ENCODE measurements at regions not wholly inside any gene's neighbourhood (a gene's known extent, or its start where the extent isn't known, plus 50 kb on each side); places are given as distances from the start of the nearest gene placed in this dataset.

DNA sequence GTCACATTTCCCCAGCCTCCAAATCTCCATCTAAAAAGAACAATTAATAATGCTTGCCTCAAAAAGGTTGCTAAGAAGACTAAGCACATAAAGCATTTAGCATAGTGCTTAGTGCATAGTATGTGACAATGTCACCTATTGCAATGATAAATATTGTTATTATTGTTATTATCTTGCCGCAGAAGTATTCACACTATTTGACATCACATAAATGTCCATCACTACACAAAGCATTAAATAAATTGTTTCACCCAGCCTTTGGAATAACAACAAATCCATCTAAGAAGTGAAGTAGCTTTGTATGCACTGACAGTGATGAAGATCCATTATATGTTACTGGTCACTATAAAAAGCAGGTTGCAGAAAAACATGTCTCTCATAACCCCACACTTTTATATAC is 2263.9 kb upstream of the WWC1 start:
- H4K8ac ChIP-seq (ENCODE audit: low read length), result no peak overlapping the region
- WGBS, result no CpG with 5 or more reads among the region's 1 CpG
- no peak overlapping the region for H2AK5ac ChIP-seq (ENCODE audit: low read length, severe bottlenecking)

DNA sequence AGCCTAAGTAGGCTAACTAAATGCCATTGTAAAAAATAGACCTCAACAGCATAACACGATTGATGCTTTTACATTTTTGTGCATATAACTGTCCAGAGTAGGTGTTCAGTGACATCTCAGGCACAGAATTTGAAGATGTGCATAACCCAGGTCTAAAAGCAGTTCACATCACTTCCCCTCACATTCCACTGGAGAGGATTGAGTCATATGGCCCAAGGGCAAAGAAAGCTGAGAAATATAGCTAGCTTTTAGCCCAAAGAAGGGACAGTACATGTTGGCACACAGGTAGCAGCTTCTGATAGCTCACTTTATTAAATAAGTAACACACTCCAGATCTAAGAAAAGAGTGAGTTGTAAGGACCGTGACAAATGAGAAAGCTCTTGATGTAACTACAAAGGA is 2259.5 kb upstream of the WWC1 start:
- WGBS, result 100% methylated on average over 2 of the region's 2 CpGs

More for the DNA sequence above, 2263.9 kb upstream of the WWC1 start:
- no peaks in the 10 kb centered on the region for H3K27me3 ChIP-seq (ENCODE audit: control insufficient read depth in 1 of 2, insufficient read depth in 1 of 2, low read length in 2 of 2)
- H3K14ac ChIP-seq (ENCODE audit: low read length in 2 of 2), result no peak overlapping the region
- no peak overlapping the region for H3K4me2 ChIP-seq (ENCODE audit: low read length, poor library complexity, severe bottlenecking)
- no peak overlapping the region for H2BK5ac ChIP-seq (ENCODE audit: low read depth, low read length, poor library complexity, severe bottlenecking)
- H3K23ac ChIP-seq (ENCODE audit: low read length in 2 of 2), result no peak overlapping the region
- no peak overlapping the region for H3K4ac ChIP-seq (ENCODE audit: low read depth in 1 of 2, low read length in 2 of 2)
- no peaks in the 10 kb centered on the region for H3K4me1 ChIP-seq (ENCODE audit: control insufficient read depth, insufficient read depth, low read depth, low read length)
- no peak overlapping the region for H4K91ac ChIP-seq (ENCODE audit: low read length)
- no peak overlapping the region for H2BK15ac ChIP-seq (ENCODE audit: low read depth, poor library complexity, severe bottlenecking)
- H3K27ac ChIP-seq (ENCODE audit: low read length, poor library complexity, severe bottlenecking), result no peak overlapping the region
- no peaks in the 10 kb centered on the region for H3K79me1 ChIP-seq (replicated peaks; ENCODE audit: low read length, poor library complexity, severe bottlenecking)
- H3K4me3 ChIP-seq (ENCODE audit: insufficient read depth in 1 of 2, low read depth in 1 of 2, low read length in 2 of 2), result no peak overlapping the region
- DNase-seq, result no peak
- H2BK120ac ChIP-seq (ENCODE audit: low read depth, low read length), result no peak overlapping the region
- no peak overlapping the region for H2AFZ ChIP-seq (ENCODE audit: low read depth, low read length)
- no peak overlapping the region for H3K18ac ChIP-seq (ENCODE audit: low read depth in 1 of 2, low read length in 2 of 2)
- H3K36me3 ChIP-seq (ENCODE audit: control insufficient read depth in 1 of 2, insufficient read depth in 2 of 2, low read depth in 1 of 2, low read length in 2 of 2), result no peaks in the 10 kb centered on the region
- H2BK12ac ChIP-seq (ENCODE audit: low read length in 2 of 2), result no peak overlapping the region
- no peak overlapping the region for H3K9ac ChIP-seq (ENCODE audit: low read length)
- peaks cover 6% of the 10 kb centered on the region for H3K9me3 ChIP-seq (ENCODE audit: control insufficient read depth, low read length)

DNA sequence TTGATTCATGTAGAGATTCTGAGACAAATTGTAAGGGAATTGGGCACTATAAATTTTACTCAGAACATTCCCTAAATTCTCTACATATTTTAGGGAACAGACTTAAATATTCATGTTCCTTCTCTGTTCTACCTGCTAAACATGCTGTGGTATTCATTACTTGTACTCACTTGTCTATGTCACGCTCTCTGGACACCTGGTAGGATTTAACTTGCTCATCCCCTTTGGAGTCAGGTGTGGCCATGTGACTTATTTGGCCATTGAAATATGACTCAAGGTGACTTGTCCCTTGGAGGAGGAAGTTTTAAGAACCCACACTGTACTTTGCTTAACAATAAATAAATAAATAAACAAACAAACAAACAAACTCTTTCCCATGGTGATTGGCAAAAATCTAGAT is 2258.8 kb upstream of the WWC1 start:
- Histone ChIP-seq H3K27me3 (ENCODE audit: control insufficient read depth in 1 of 2, insufficient read depth in 1 of 2, low read length in 2 of 2) (no peaks in the 10 kb centered on the region), H3K4me2 (ENCODE audit: low read length, poor library complexity, severe bottlenecking) (no peak overlapping the region), H2BK5ac (ENCODE audit: low read depth, low read length, poor library complexity, severe bottlenecking) (no peak overlapping the region), H3K14ac (ENCODE audit: low read length in 2 of 2) (no peak overlapping the region), H3K79me1 (replicated peaks; ENCODE audit: low read length, poor library complexity, severe bottlenecking) (no peaks in the 10 kb centered on the region), H4K8ac (ENCODE audit: low read length) (no peak overlapping the region), H3K4me1 (ENCODE audit: control insufficient read depth, insufficient read depth, low read depth, low read length) (no peaks in the 10 kb centered on the region), H2AK5ac (ENCODE audit: low read length, severe bottlenecking) (no peak overlapping the region), H3K27ac (ENCODE audit: low read length, poor library complexity, severe bottlenecking) (no peak overlapping the region), H2BK12ac (ENCODE audit: low read length in 2 of 2) (no peak overlapping the region), H4K91ac (ENCODE audit: low read length) (no peak overlapping the region), H3K9ac (ENCODE audit: low read length) (no peak overlapping the region), H3K36me3 (ENCODE audit: control insufficient read depth in 1 of 2, insufficient read depth in 2 of 2, low read depth in 1 of 2, low read length in 2 of 2) (no peaks in the 10 kb centered on the region), H3K18ac (ENCODE audit: low read depth in 1 of 2, low read length in 2 of 2) (no peak overlapping the region), H3K4me3 (ENCODE audit: insufficient read depth in 1 of 2, low read depth in 1 of 2, low read length in 2 of 2) (no peak overlapping the region), H3K23ac (ENCODE audit: low read length in 2 of 2) (no peak overlapping the region), H2AFZ (ENCODE audit: low read depth, low read length) (no peak overlapping the region), H2BK120ac (ENCODE audit: low read depth, low read length) (no peak overlapping the region), H2BK15ac (ENCODE audit: low read depth, poor library complexity, severe bottlenecking) (no peak overlapping the region), H3K4ac (ENCODE audit: low read depth in 1 of 2, low read length in 2 of 2) (no peak overlapping the region), H3K9me3 (ENCODE audit: control insufficient read depth, low read length) (peaks cover 7% of the 10 kb centered on the region)
- DNase-seq, result no peak
- WGBS, result 100% methylated on average over 1 of the region's 1 CpG

More for the DNA sequence above, 2259.5 kb upstream of the WWC1 start:
- no peaks in the 10 kb centered on the region for H3K79me1 ChIP-seq (replicated peaks; ENCODE audit: low read length, poor library complexity, severe bottlenecking)
- no peak overlapping the region for H3K23ac ChIP-seq (ENCODE audit: low read length in 2 of 2)
- H4K8ac ChIP-seq (ENCODE audit: low read length), result no peak overlapping the region
- no peak overlapping the region for H2BK120ac ChIP-seq (ENCODE audit: low read depth, low read length)
- no peak overlapping the region for H2BK12ac ChIP-seq (ENCODE audit: low read length in 2 of 2)
- H3K4me3 ChIP-seq (ENCODE audit: insufficient read depth in 1 of 2, low read depth in 1 of 2, low read length in 2 of 2), result no peak overlapping the region
- no peak overlapping the region for H4K91ac ChIP-seq (ENCODE audit: low read length)
- no peak overlapping the region for H3K18ac ChIP-seq (ENCODE audit: low read depth in 1 of 2, low read length in 2 of 2)
- no peak overlapping the region for H2BK15ac ChIP-seq (ENCODE audit: low read depth, poor library complexity, severe bottlenecking)
- no peak overlapping the region for H3K4ac ChIP-seq (ENCODE audit: low read depth in 1 of 2, low read length in 2 of 2)
- H3K9me3 ChIP-seq (ENCODE audit: control insufficient read depth, low read length), result peaks cover 6% of the 10 kb centered on the region
- H3K14ac ChIP-seq (ENCODE audit: low read length in 2 of 2), result no peak overlapping the region
- no peaks in the 10 kb centered on the region for H3K36me3 ChIP-seq (ENCODE audit: control insufficient read depth in 1 of 2, insufficient read depth in 2 of 2, low read depth in 1 of 2, low read length in 2 of 2)
- no peak overlapping the region for H3K9ac ChIP-seq (ENCODE audit: low read length)
- no peak overlapping the region for H2AFZ ChIP-seq (ENCODE audit: low read depth, low read length)
- H2AK5ac ChIP-seq (ENCODE audit: low read length, severe bottlenecking), result no peak overlapping the region
- H3K27ac ChIP-seq (ENCODE audit: low read length, poor library complexity, severe bottlenecking), result no peak overlapping the region
- no peaks in the 10 kb centered on the region for H3K27me3 ChIP-seq (ENCODE audit: control insufficient read depth in 1 of 2, insufficient read depth in 1 of 2, low read length in 2 of 2)
- no peak overlapping the region for H3K4me2 ChIP-seq (ENCODE audit: low read length, poor library complexity, severe bottlenecking)
- no peak for DNase-seq
- H3K4me1 ChIP-seq (ENCODE audit: control insufficient read depth, insufficient read depth, low read depth, low read length), result no peaks in the 10 kb centered on the region
- no peak overlapping the region for H2BK5ac ChIP-seq (ENCODE audit: low read depth, low read length, poor library complexity, severe bottlenecking)

DNA sequence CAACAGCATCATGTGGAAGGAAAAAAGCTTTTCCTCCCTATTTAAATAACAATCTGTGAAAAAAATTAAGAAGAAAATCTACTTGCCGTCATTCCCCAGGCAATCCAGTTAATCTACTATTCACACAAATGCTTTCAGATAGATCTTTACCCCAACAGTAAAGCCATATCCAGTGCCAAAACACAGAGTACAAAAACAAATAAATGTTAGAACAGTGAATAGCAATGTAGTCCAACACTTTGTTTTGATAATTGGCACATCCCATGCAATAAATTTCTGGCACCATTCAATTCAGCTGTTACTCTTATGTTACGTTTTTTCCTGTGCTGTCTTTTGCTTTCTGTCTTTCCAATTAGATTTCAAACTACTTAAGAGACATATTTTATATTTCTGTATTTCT is 2245.5 kb upstream of the WWC1 start:
- Histone ChIP-seq H3K23ac (ENCODE audit: low read length in 2 of 2) (no peak overlapping the region), H3K79me1 (replicated peaks; ENCODE audit: low read length, poor library complexity, severe bottlenecking) (no peaks in the 10 kb centered on the region), H2AFZ (ENCODE audit: low read depth, low read length) (no peak overlapping the region), H3K4me1 (ENCODE audit: control insufficient read depth, insufficient read depth, low read depth, low read length) (no peaks in the 10 kb centered on the region), H4K8ac (ENCODE audit: low read length) (no peak overlapping the region), H3K36me3 (ENCODE audit: control insufficient read depth in 1 of 2, insufficient read depth in 2 of 2, low read depth in 1 of 2, low read length in 2 of 2) (no peaks in the 10 kb centered on the region), H3K4me3 (ENCODE audit: insufficient read depth in 1 of 2, low read depth in 1 of 2, low read length in 2 of 2) (no peak overlapping the region), H2BK15ac (ENCODE audit: low read depth, poor library complexity, severe bottlenecking) (no peak overlapping the region), H3K9me3 (ENCODE audit: control insufficient read depth, low read length) (peaks cover 4% of the 10 kb centered on the region), H3K18ac (ENCODE audit: low read depth in 1 of 2, low read length in 2 of 2) (no peak overlapping the region), H3K9ac (ENCODE audit: low read length) (no peak overlapping the region), H2BK12ac (ENCODE audit: low read length in 2 of 2) (no peak overlapping the region), H2BK120ac (ENCODE audit: low read depth, low read length) (no peak overlapping the region), H3K27ac (ENCODE audit: low read length, poor library complexity, severe bottlenecking) (no peak overlapping the region), H3K4me2 (ENCODE audit: low read length, poor library complexity, severe bottlenecking) (no peak overlapping the region), H2AK5ac (ENCODE audit: low read length, severe bottlenecking) (no peak overlapping the region), H4K91ac (ENCODE audit: low read length) (no peak overlapping the region), H3K4ac (ENCODE audit: low read depth in 1 of 2, low read length in 2 of 2) (no peak overlapping the region), H3K27me3 (ENCODE audit: control insufficient read depth in 1 of 2, insufficient read depth in 1 of 2, low read length in 2 of 2) (no peaks in the 10 kb centered on the region), H2BK5ac (ENCODE audit: low read depth, low read length, poor library complexity, severe bottlenecking) (no peak overlapping the region), H3K14ac (ENCODE audit: low read length in 2 of 2) (no peak overlapping the region)
- no peak for DNase-seq
- WGBS, result 88% methylated on average over 1 of the region's 2 CpGs
